T-helper 2 cell treated with Interferon-gamma antibody and Interleukin-4, amounts not matched to agents 5 μg/mL and 100 μg/mL, for 36 hours (primary cell): ENCODE measurements at regions not wholly inside any gene's neighbourhood (a gene's known extent, or its start where the extent isn't known, plus 50 kb on each side); places are given as distances from the start of the nearest gene placed in this dataset.
"Not testable (repeated sequence)": the region's sequence is repeated elsewhere in the genome, so short reads cannot be mapped to it uniquely, and the experiment has no call there.

Source experiments
- DNase-seq: peaks from one replicate; pipeline ENCODE4 v3.0.0; 2021; ENCODE audit warnings: low spot score
- H3K27ac Mint-ChIP-seq: one replicate; pipeline ENCODE4 v1.8.0; 2021; ENCODE audit warnings: mild to moderate bottlenecking, mixed read lengths
- H3K27me3 Mint-ChIP-seq: one replicate; pipeline ENCODE4 v1.8.0; 2021; ENCODE audit warnings: low read depth, mixed read lengths
- H3K36me3 Mint-ChIP-seq: one replicate; pipeline ENCODE4 v1.8.0; 2021; ENCODE audit warnings: low read depth, mixed read lengths
- H3K4me1 Mint-ChIP-seq: one replicate; pipeline ENCODE4 v1.8.0; 2021; ENCODE audit warnings: low read depth, mixed read lengths
- H3K4me3 Mint-ChIP-seq: one replicate; pipeline ENCODE4 v1.8.0; 2022; ENCODE audit warnings: mild to moderate bottlenecking, moderate library complexity, mixed read lengths
- H3K9me3 Mint-ChIP-seq: one replicate; pipeline ENCODE4 v1.8.0; 2021; ENCODE audit warnings: mixed read lengths

DNA sequence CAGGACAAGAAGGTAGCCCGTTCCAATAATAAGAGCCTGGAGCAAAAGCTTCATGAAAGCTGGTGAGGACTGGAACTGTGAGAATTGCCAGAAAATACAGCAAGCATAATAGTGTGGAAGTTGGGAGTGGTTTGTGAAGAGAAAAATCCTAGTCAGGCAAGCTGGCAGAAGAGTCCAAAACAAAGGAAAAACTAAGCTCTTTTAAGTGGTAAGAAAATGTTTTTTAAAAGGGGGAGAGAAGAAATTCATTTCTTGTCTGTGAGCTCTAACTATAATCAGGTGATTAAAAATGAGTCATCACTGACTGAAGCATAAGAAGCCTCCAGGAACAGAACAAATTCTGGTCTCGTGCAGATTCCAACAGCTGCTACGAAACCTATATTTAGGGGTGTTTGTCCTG is 102.6 kb downstream of the CAAP1 start:
- H3K36me3 Mint-ChIP-seq = no peaks in the 10 kb centered on the region
- H3K27me3 Mint-ChIP-seq = peaks cover 2% of the 10 kb centered on the region
- H3K27ac Mint-ChIP-seq = no peak overlapping the region
- no peak for DNase-seq
- no peak overlapping the region for H3K4me3 Mint-ChIP-seq
- H3K9me3 Mint-ChIP-seq = no peaks in the 10 kb centered on the region
- no peaks in the 10 kb centered on the region for H3K4me1 Mint-ChIP-seq

DNA sequence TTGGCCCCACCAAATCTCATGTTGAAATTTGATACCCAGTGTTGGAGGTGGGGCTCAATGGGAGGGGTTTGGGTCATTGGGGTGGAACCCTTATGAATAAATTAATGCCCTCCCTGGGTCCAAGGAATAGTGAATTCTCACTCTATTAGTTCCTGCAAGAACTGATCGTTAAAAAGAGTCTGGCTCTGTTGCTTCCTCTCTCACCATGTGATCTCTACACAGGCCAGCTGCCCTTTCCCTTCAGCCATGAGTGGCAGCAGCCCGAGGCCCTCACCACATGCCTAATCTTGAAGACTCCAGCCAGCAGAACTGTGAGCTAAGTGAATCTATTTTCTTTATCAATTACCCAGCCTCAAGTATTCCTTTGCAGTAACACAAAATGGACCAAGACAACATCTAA is 106.0 kb downstream of the CAAP1 start:
- no peaks in the 10 kb centered on the region for H3K9me3 Mint-ChIP-seq
- no peaks in the 10 kb centered on the region for H3K4me1 Mint-ChIP-seq
- no peak overlapping the region for H3K27ac Mint-ChIP-seq
- DNase-seq = no peak
- no peaks in the 10 kb centered on the region for H3K36me3 Mint-ChIP-seq
- H3K27me3 Mint-ChIP-seq = peaks cover 2% of the 10 kb centered on the region
- H3K4me3 Mint-ChIP-seq = no peak overlapping the region

DNA sequence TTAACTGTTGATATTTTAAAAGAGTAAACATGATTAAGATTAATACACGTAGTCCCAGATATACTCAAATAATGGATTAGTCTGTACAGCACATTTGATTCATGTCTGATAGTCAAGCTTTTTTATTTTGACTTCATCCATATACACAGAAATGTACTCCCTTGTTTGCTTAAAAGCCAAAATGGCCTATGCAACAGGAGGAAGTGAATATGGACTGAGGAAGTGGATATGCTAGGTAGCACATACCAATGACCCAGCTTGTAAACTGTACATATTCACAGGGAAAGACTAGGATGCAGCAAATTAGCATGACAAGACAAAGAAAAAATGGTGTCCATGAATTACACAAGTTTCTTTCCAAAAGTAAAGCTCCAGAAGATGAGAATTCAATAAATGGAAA is 109.7 kb downstream of the CAAP1 start:
- no peak overlapping the region for H3K4me3 Mint-ChIP-seq
- no peak for DNase-seq
- no peaks in the 10 kb centered on the region for H3K9me3 Mint-ChIP-seq
- H3K27me3 Mint-ChIP-seq = peaks cover 2% of the 10 kb centered on the region
- no peak overlapping the region for H3K27ac Mint-ChIP-seq
- no peaks in the 10 kb centered on the region for H3K4me1 Mint-ChIP-seq
- H3K36me3 Mint-ChIP-seq = no peaks in the 10 kb centered on the region

GRCh38 chr9:26781906-26782305 is 110.7 kb downstream of the CAAP1 start:
- Mint-ChIP-seq H3K9me3 (no peaks in the 10 kb centered on the region), H3K27ac (no peak overlapping the region), H3K36me3 (no peaks in the 10 kb centered on the region), H3K4me1 (no peaks in the 10 kb centered on the region), H3K27me3 (peaks cover under 1% of the 10 kb centered on the region), H3K4me3 (no peak overlapping the region)
- DNase-seq = no peak

- not testable (repeated sequence) for H3K4me3 Mint-ChIP-seq, DNase-seq, H3K27me3 Mint-ChIP-seq, H3K4me1 Mint-ChIP-seq, H3K9me3 Mint-ChIP-seq, H3K27ac Mint-ChIP-seq, H3K36me3 Mint-ChIP-seq
Measured at GRCh38 chr9:26780307-26780706, 112.3 kb downstream of the CAAP1 start.

GRCh38 chr9:26779062-26779461 is 113.5 kb downstream of the CAAP1 start:
- Mint-ChIP-seq H3K36me3 (no peaks in the 10 kb centered on the region), H3K4me3 (no peak overlapping the region), H3K27me3 (no peaks in the 10 kb centered on the region), H3K9me3 (no peaks in the 10 kb centered on the region), H3K4me1 (no peaks in the 10 kb centered on the region), H3K27ac (no peak overlapping the region)
- no peak for DNase-seq

DNA sequence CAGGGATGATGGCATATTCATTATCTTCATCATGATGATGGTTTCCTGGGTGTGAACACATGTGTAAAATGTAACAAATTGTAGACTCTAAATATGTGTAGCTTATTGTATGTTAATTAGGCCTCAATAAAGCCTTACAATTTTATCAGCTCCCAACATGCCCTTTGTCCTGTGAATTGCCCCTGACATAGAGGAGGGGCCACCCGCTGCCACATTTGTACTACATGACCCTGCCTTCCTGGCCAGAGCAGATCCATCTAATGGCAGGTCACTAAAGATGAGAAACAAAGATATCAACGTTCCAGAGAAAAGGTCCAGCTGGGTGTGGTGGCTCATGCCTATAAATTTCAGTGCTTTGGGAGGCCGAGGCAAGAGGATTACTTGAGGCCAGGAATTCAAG is 117.2 kb downstream of the CAAP1 start:
- Mint-ChIP-seq H3K4me3 (no peak overlapping the region), H3K4me1 (no peaks in the 10 kb centered on the region), H3K27me3 (no peaks in the 10 kb centered on the region), H3K27ac (no peak overlapping the region), H3K9me3 (no peaks in the 10 kb centered on the region), H3K36me3 (no peaks in the 10 kb centered on the region)
- no peak for DNase-seq

GRCh38 chr9:26773056-26773455 is 119.5 kb downstream of the CAAP1 start:
- H3K4me1 Mint-ChIP-seq = no peaks in the 10 kb centered on the region
- no peaks in the 10 kb centered on the region for H3K27me3 Mint-ChIP-seq
- no peak overlapping the region for H3K27ac Mint-ChIP-seq
- H3K36me3 Mint-ChIP-seq = no peaks in the 10 kb centered on the region
- no peak overlapping the region for H3K4me3 Mint-ChIP-seq
- no peaks in the 10 kb centered on the region for H3K9me3 Mint-ChIP-seq
- DNase-seq = no peak

DNA sequence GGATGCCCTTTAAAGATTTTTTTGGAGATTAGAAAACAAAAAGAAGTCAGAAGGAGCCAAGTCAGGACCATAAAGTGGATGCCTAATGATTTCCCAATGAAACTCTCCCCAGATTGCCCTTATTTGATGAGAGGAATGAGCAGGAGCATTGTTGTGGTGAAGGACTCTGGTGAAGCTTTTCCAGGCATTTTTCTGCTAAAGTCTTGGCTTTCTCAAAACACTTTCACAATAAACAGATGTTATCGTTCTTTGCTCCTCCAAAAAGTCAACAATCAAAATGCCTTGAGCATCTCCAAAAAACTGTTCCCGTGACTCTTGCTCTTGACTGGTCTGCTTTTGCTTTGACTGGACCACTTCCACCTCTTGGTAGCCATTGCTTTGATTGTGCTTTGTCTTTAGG is 121.8 kb downstream of the CAAP1 start:
- no peaks in the 10 kb centered on the region for H3K9me3 Mint-ChIP-seq
- H3K4me1 Mint-ChIP-seq = no peaks in the 10 kb centered on the region
- no peak overlapping the region for H3K27ac Mint-ChIP-seq
- H3K36me3 Mint-ChIP-seq = no peaks in the 10 kb centered on the region
- H3K4me3 Mint-ChIP-seq = no peak overlapping the region
- no peak for DNase-seq
- no peaks in the 10 kb centered on the region for H3K27me3 Mint-ChIP-seq

DNA sequence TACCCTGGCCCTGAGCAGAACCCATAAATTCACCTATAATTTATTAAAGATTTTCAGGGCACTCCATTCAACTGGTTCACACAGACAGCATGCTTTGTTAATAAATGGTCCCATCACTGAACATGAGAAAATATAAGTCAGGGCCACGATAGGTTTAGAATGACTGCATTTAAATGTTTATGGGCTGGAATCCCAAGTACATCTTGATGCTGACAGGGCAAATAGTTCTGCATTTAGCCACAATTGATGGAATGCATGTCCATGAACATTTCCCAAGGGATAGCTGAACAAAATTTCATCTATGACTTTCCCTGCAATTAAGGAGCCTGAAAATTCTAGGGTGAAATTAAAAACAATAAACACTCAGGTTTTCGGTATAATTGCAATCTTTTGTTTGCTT is 124.5 kb downstream of the CAAP1 start:
- no peak overlapping the region for H3K27ac Mint-ChIP-seq
- no peaks in the 10 kb centered on the region for H3K4me1 Mint-ChIP-seq
- H3K9me3 Mint-ChIP-seq = no peaks in the 10 kb centered on the region
- no peaks in the 10 kb centered on the region for H3K36me3 Mint-ChIP-seq
- DNase-seq = no peak
- H3K4me3 Mint-ChIP-seq = no peak overlapping the region
- H3K27me3 Mint-ChIP-seq = no peaks in the 10 kb centered on the region

DNA sequence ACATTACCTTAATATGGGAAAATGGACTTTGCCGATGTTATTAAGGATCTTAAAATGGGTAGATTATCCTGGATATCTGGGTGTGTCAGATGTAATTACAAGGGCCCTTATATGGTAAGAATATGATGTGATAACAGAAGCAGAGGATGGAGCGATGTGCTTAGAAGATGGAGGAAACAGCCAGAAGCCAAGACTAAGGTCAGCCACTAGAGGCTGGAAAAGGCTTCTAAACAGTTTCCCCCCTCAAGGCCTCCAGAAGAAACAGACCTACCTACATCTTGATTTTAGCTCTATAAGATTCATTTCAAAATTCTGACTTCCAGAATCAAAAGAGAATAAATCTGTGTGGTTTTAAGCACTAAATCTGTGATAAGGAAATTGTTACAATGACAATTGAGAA is 131.9 kb downstream of the CAAP1 start:
- Mint-ChIP-seq H3K4me3 (no peak overlapping the region), H3K4me1 (no peaks in the 10 kb centered on the region), H3K27ac (no peak overlapping the region), H3K27me3 (no peaks in the 10 kb centered on the region), H3K9me3 (no peaks in the 10 kb centered on the region), H3K36me3 (no peaks in the 10 kb centered on the region)
- DNase-seq = no peak

DNA sequence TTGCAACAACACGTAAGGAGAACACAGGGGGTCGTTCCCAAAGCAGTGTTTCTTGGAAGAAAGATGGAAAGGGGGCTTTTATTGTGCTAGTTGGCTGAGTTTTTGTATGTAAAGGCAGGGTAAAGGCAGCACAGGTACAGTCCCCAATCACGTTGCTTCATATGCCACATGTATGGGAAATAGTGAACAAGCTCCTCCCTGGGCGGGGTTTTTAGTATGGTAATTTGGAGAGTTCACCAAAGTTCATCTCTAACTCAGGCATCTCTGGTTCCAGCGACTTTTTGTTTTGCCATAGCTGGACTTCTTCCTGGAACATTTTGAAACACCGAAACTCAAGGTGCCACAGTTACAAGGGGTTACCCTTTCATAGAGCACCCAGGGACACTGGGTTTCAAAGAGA is 133.9 kb downstream of the CAAP1 start:
- Mint-ChIP-seq H3K27me3 (no peaks in the 10 kb centered on the region), H3K4me3 (no peak overlapping the region), H3K4me1 (no peaks in the 10 kb centered on the region), H3K9me3 (no peaks in the 10 kb centered on the region), H3K36me3 (no peaks in the 10 kb centered on the region), H3K27ac (no peak overlapping the region)
- DNase-seq = no peak

- H3K27ac Mint-ChIP-seq = no peak overlapping the region
- no peaks in the 10 kb centered on the region for H3K4me1 Mint-ChIP-seq
- DNase-seq = no peak
- no peak overlapping the region for H3K4me3 Mint-ChIP-seq
- no peaks in the 10 kb centered on the region for H3K9me3 Mint-ChIP-seq
- no peaks in the 10 kb centered on the region for H3K36me3 Mint-ChIP-seq
- H3K27me3 Mint-ChIP-seq = no peaks in the 10 kb centered on the region
Measured at GRCh38 chr9:26756881-26757280, 135.7 kb downstream of the CAAP1 start.

DNA sequence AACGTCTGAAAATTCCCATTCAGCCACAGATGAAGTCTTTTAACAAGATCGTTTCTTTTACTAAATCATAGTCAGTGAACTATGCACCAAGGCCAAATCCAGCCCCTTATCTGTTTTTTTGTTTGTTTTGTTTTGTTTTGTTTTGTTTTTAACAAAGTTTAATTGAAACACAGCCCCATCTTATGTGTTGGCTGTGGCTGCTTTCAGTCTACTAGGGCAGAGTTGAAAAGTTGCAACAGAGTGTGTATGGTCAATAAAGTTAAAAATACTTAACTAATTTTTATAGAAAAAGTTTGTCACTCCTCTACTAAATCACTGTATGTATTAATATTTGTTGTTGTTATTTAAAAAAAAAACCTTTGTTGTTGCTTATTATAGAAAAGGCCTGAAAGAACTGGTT is 137.1 kb downstream of the CAAP1 start:
- no peak for DNase-seq
- Mint-ChIP-seq H3K36me3 (no peaks in the 10 kb centered on the region), H3K27ac (no peak overlapping the region), H3K27me3 (no peaks in the 10 kb centered on the region), H3K4me1 (no peaks in the 10 kb centered on the region), H3K9me3 (no peaks in the 10 kb centered on the region), H3K4me3 (no peak overlapping the region)

DNA sequence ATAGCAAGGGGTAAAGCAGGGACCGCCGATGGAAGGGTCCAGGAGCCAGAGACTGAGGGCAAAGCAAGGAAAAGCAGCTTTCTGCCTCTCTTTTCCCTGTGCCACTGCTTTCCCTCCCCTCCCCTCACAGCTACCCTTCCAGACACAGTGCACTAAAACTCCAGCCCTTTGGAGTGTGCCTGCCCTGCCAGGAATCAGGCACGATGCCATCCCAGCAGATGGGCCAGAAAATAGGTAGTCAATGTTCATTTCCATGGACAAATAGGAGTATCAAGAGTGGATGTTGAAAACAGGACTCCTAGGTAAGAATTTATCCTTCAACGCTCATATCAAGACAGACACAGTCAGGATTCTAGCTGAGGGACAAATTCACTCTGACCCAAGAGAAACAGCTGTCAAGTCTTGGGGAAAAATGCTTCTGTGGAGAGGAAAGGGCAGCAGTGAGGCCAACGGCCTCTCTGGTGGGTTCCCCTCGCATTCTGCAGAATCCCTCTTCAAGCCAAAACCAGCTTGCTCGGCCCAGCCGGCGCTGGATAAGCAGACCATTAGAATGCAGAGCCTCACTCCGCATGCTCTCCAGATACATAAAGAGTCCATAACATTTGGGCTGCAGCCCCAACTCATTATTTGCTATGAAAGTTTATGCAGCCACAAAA is 138.0 kb downstream of the CAAP1 start:
- Mint-ChIP-seq H3K4me1 (no peaks in the 10 kb centered on the region), H3K27me3 (no peaks in the 10 kb centered on the region), H3K27ac (no peak overlapping the region), H3K9me3 (no peaks in the 10 kb centered on the region), H3K4me3 (no peak overlapping the region), H3K36me3 (no peaks in the 10 kb centered on the region)
- DNase-seq = no peak
